ENCODE measurements at regions not wholly inside any gene's neighbourhood (a gene's known extent, or its start where the extent isn't known, plus 50 kb on each side); places are given as distances from the start of the nearest gene placed in this dataset.

GRCh38 chr1:94743862-94744261, 76.3 kb upstream of the SLC44A3 start:
- Histone ChIP-seq H3K27me3 (no peaks in the 10 kb centered on the region), H3K4me1 (ENCODE audit: control insufficient read depth in 1 of 2, insufficient read depth in 1 of 2, low read depth in 1 of 2, low read length in 1 of 2) (peaks cover 38 to 40% of the 10 kb centered on the region in 2 experiments), H3K4me3 (ENCODE audit: low read depth in 1 of 2, low read length in 1 of 2) (no peak overlapping the region), H3K36me3 (no peaks in the 10 kb centered on the region), H3K9me3 (no peaks in the 10 kb centered on the region), H3K27ac (no peak overlapping the region)
- no peak for TF ChIP-seq CTCF (IDR thresholded peaks at IDR 0.05)

- H3K27ac ChIP-seq = peak overlapping the region; percentile 42
- no peaks in the 10 kb centered on the region for H3K36me3 ChIP-seq
Measured at GRCh38 chr1:94741996-94742395, 78.2 kb upstream of the SLC44A3 start.

GRCh38 chr1:94741510-94741909, 78.6 kb upstream of the SLC44A3 start:
- Histone ChIP-seq H3K27ac (peak overlapping the region; percentile 42), H3K27me3 (no peaks in the 10 kb centered on the region)

More at GRCh38 chr1:94741996-94742395, 78.2 kb upstream of the SLC44A3 start:
- Histone ChIP-seq H3K27me3 (no peaks in the 10 kb centered on the region), H3K4me1 (ENCODE audit: control insufficient read depth in 1 of 2, insufficient read depth in 1 of 2, low read depth in 1 of 2, low read length in 1 of 2) (peaks cover 36 to 37% of the 10 kb centered on the region in 2 experiments), H3K4me3 (ENCODE audit: low read depth in 1 of 2, low read length in 1 of 2) (no peak overlapping the region), H3K9me3 (no peaks in the 10 kb centered on the region)
- TF ChIP-seq CTCF (IDR thresholded peaks at IDR 0.05) = no peak

GRCh38 chr1:94739521-94740061, 80.6 kb upstream of the SLC44A3 start:
- H3K4me3 ChIP-seq (ENCODE audit: low read depth in 1 of 2, low read length in 1 of 2) = no peak overlapping the region
- no peaks in the 10 kb centered on the region for H3K9me3 ChIP-seq
- H3K27me3 ChIP-seq = no peaks in the 10 kb centered on the region
- TF ChIP-seq CTCF (IDR thresholded peaks at IDR 0.05) = no peak
- peaks cover 35 to 38% of the 10 kb centered on the region in 2 experiments for H3K4me1 ChIP-seq (ENCODE audit: control insufficient read depth in 1 of 2, insufficient read depth in 1 of 2, low read depth in 1 of 2, low read length in 1 of 2)
- H3K27ac ChIP-seq = no peak overlapping the region
- H3K36me3 ChIP-seq = no peaks in the 10 kb centered on the region

More at GRCh38 chr1:94741510-94741909, 78.6 kb upstream of the SLC44A3 start:
- TF ChIP-seq CTCF (IDR thresholded peaks at IDR 0.05) = no peak
- peak overlapping the region; percentile 21 to 28 for H3K4me3 ChIP-seq (ENCODE audit: low read depth in 1 of 2, low read length in 1 of 2)
- H3K9me3 ChIP-seq = no peaks in the 10 kb centered on the region
- H3K36me3 ChIP-seq = no peaks in the 10 kb centered on the region
- peaks cover 33 to 34% of the 10 kb centered on the region in 2 experiments for H3K4me1 ChIP-seq (ENCODE audit: control insufficient read depth in 1 of 2, insufficient read depth in 1 of 2, low read depth in 1 of 2, low read length in 1 of 2)

- Histone ChIP-seq H3K9me3 (no peaks in the 10 kb centered on the region), H3K27ac (no peak overlapping the region), H3K36me3 (no peaks in the 10 kb centered on the region), H3K27me3 (no peaks in the 10 kb centered on the region), H3K4me1 (ENCODE audit: control insufficient read depth in 1 of 2, insufficient read depth in 1 of 2, low read depth in 1 of 2, low read length in 1 of 2) (peaks cover 35 to 38% of the 10 kb centered on the region in 2 experiments), H3K4me3 (ENCODE audit: low read depth in 1 of 2, low read length in 1 of 2) (no peak overlapping the region)
- no peak for TF ChIP-seq CTCF (IDR thresholded peaks at IDR 0.05)
Measured at GRCh38 chr1:94738371-94738770, 81.8 kb upstream of the SLC44A3 start.

Measured in neutrophil (primary cell).